GM18498 (cell line): ENCODE measurements at regions not wholly inside any gene's neighbourhood (a gene's known extent, or its start where the extent isn't known, plus 50 kb on each side); places are given as distances from the start of the nearest gene placed in this dataset.

Experiments
- ATAC-seq: cut with Tn5 transposase; IDR thresholded peaks from one replicate; pipeline ENCODE4 v1.9.1; 2021; ENCODE audit warnings: mild to moderate bottlenecking, moderate library complexity; ENCODE audit not compliant: unreplicated experiment

DNA sequence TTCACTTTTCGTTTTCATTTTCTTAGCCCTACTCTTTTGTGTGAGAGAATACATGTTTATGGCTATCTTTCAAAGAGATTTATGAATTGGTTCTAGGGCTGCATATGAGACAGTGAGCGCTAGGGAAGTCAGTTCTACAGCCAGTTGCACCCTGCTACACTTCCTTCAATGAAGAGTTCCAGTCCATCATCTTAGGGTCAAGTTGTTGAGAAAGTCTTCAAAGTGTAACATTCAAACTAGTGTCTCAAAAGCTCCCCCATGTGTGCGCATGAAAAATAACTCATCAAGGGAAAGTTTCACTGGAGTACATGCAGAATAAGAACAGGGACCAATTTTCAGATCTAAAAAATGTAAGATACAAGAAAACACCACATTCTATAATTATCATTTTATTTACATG, 317.2 kb downstream of the DEPDC1B start:
- no peak for ATAC-seq

DNA sequence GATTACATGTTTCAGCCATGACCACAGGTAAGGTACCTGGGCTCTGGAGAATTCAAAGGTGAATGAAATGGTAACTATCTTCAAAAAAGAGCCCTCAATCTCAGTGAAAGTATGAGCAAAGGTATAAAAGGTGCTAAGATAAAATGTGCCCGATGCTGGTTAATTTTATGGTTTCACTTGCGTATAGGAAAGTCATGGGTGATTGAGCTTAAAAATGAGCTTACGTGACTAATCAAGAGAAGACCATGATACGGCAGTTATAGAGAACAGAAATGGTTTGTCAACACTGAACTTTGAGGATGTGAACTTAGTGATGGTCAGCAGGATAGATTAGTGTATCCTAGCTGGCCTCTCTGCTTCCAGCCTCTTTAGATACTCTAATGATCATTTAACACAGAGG, 320.1 kb downstream of the DEPDC1B start:
- peak; percentile 71 for ATAC-seq

DNA sequence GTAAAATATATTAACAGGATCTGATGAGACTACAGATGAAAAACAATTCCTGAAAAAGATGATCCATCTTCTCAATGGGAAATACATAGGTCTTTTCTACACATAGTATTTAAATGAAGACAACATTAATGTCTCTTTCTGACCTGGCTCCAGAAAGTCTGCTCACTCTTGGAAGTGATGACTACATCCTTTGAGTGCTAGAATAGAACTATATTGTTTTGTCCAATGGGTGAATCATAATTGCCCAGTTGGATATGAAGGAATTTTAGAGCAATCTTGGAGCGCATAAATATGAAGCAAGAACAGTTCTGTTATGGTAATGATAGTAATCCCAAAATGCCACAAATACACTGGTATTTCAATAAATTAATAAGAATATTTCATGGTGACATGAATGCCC, 322.1 kb downstream of the DEPDC1B start:
- no peak for ATAC-seq

DNA sequence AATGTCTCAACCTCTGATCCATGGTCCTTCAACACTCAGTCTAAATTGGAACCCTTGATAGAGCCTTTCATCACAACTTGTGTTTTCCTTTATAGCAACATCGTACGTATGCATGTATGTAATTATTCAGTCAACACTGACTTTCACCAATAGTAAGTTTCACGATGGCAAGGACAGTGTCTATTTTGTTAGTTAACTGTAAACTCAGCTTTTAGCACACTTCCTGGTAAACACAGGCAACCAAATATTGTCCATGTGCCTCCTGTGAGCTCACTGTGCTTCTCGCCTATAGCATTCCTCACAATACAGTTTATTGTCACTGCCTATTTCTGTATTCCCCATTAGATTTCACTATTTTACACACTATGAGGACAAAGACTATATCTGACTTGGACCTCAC, 323.1 kb downstream of the DEPDC1B start:
- no peak for ATAC-seq

DNA sequence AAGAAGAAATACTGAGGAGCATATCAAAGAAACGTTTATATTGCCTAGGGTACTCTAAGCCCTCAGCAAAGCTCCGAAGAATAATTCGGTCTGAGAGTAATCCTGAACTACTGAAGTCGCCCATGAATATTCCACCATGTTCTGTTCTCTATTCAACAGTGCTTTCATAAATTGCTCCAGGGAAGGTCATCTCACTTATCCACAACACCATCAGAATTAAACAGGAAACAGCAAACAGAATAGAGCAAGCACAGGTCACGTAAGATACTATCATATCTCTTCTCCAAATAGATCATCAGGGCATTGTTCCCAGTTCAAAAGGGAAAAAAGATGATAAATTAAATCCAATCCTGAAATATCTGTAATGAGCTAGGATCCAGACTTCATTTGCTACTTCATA, 325.6 kb downstream of the DEPDC1B start:
- no peak for ATAC-seq

DNA sequence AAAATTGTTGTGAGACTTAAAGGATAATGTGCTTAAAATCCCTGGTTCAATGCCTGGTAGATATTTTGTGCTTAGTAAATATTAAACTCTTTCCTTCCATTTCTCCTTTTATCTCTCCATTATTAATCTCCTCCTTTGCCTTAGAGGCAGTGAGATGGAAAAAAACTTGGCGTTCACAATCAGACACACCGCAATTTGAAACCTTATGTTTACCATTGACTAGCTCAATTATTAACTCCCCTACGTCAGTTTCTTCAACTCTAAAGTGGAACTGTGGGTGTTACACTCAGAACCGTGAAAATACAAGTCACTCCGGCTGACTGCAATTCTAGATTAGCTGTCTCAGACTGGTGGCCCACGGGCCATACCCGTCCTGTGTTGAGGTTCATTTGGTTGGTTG, 327.2 kb downstream of the DEPDC1B start:
- no peak for ATAC-seq

DNA sequence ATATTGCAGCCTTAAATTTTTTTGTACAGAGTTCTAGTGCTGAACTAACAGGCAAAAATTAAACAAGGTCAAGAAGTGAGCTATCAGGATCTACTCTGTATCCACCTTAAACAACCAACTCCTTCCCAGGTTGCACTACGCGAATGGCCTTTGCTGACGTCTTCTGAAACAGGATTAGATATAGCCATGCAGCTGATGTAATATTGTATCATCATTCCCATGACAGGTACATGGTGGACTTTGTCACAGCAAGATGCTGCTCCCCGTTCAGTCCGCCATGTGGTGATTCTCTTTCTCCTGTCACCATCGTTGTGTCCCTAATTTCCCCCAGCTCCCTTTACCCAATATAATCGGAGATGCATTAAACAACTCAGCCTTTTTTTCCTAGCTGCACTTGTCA, 328.9 kb downstream of the DEPDC1B start:
- ATAC-seq = no peak

DNA sequence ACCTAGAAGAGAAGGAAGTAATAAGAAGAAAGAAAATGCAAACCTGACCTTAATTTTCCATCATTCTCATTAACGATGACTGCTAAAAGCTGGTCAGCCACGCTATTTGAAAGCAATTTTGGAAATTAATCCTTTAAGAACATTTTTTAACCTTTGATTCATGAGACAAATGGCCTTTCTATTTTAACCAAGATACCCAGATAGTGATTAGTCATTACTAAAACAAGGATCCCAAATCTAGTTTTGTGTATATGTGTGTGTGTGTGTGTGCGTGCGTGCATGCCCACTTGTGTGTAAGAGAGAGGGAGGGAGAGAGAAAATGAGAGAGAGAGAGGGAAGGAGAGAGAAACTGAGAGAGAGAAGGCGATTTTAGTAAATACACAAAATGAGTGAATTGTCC, 329.5 kb downstream of the DEPDC1B start:
- ATAC-seq = no peak

DNA sequence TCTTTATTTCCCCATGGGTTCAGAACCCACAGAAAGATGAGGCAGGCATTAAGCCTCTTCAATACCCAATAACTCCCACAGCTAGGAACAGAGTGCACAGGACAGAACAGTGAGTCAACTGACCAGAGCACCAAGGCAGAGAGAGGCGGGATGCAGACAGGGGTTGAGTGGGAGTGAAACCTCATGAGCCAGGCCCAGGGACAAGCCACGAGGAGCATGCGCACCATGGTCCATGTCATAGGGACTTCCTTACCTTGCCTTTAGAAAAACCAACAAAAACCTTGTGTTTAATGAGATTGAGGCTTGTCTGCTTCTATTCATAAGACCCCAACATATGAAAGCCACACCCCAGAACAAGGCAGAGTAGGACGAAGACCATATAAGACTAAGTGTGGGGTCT, 330.6 kb downstream of the DEPDC1B start:
- no peak for ATAC-seq

DNA sequence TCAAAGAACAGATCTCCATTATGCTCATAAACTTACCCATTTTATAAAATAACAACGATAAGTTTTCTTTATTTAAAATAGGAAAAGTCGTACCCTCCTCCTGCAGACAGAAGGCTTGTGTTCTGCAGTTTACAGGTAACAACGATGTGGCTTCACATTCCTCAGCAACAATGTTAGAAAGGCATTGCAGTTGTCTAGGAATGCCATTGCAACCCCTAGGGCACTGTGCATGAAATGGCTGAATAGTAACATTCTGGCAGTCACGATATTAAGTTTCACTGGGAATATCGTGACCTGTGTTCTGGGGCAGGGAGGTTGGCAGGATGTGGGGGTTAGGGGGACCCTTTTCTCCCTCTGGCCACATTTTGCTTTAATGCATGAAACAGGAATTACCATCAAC, 331.9 kb downstream of the DEPDC1B start:
- no peak for ATAC-seq

DNA sequence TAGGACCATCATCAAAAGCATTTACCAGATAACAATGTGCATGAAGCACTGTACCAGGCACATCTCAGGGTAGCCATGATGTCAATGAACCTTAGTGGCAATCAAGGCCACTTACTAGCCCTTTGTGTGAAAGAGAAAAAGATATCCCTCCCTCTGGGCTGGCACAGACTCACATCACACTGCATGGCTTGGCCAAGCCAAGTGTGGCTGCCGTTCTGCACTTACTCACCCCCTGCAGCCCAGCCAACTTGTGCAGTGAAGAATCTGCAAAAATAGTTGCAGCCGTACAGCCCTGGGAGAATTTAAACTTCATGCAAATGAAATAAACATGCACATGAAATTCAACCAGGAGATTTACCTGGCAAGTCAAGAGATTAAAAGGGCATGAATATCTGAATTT, 333.5 kb downstream of the DEPDC1B start:
- no peak for ATAC-seq

DNA sequence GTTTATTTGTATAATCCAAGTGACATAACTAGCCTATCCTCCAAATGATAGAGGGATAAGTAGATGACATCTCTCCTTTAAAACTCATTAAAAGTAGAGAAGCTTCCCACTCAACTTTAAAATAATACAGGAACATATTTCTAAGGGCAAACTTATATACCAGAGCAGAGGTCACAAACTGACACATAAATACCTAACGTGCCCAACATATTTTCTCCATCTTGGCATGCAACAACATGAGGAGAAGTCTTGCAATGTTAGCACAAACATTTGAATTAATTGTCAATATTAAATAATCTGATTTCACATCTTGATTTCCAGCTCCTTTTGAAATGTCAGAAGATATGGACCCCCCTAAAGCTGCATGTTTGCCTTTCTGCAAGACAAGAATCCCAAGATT, 335.0 kb downstream of the DEPDC1B start:
- ATAC-seq = no peak

DNA sequence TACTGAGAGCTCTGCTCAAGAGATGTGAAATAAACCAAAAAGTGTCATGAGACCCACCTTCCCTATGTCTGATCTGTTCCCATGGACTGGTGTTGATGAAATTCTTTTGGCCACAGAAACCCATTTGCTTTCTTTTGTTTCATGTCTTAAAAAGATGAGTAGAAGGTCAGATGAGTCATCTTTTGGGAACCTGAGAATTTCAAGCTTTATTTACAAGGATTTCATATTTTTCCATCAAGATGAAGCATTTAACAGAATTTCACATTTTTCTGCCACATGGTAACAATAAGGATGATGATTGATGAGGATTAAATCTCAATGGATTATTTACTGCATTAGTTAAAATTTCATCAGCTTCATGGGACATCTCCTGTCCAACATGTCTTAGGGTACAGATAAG, 337.8 kb downstream of the DEPDC1B start:
- ATAC-seq = no peak

DNA sequence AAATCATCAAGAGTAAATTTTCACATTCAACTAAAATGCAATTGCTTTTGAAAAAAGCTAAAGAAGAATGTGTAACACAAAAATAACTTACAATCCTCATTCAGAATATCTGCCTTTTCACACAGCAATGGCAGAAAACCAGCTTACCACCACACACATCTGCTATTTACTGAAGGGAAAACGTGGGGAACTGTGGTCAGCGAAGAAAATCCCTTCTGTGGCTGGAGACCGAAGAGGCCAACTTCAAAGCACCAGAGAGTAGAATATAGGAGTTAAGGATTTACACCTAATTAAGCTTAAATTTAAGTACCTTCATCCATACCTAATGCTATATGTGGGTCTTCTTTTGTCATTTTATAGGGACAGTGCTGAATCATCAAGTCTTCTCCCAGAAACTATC, 339.6 kb downstream of the DEPDC1B start:
- ATAC-seq = no peak

DNA sequence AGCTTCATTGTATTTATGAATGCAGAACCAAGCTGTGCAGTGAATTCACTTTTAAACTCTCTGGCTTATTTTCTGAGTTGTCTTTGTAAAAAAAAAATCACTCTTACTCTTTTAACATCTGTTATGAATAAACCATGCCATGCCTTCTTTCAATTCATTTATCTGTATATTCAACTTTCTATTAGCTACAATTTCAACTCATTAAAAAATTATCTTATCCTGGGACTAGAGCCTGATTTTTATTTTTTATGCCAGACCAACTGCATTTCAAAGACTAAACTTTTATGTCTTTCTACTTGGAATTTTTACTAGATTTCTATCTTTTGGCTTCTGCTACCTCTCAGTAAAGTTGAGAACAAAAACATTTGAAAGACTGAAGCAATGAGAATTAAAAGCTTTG, 342.7 kb downstream of the DEPDC1B start:
- no peak for ATAC-seq

DNA sequence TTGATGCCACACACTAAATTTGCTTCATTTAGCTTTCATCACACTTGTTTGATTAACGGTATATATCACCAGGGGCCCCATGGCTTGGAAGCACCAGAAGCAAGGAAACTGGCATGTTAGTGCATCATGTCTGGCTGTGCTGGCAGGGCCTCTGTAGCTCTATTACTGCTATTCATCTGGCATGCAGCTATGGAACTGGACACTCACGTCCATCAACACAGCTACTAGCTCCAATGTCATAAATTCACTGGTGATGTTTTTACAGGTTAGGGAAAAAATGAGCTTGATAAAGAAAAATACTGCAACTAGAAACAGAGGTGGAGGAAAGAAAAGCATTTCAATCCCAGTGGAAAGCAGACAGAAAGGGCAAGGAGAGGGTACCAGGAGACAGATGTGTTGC, 343.2 kb downstream of the DEPDC1B start:
- no peak for ATAC-seq

DNA sequence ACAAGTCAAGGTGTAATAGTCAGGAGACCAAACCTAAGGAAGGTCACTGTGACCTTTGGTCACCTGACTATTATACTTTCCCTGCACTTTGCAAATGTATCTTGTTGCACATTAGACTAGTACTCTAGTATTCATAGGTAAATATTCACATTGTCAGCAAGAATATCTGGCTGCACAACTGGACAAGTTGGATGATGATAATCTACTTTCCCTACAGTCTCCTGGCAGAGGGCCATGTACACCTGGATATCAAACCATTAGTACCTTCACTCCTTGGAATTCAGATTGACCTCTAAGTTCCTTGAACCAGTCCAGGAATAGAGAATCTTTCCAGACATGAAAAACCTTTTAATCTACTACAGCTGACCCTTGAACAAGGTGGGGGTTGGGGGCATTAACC, 344.8 kb downstream of the DEPDC1B start:
- ATAC-seq = no peak

DNA sequence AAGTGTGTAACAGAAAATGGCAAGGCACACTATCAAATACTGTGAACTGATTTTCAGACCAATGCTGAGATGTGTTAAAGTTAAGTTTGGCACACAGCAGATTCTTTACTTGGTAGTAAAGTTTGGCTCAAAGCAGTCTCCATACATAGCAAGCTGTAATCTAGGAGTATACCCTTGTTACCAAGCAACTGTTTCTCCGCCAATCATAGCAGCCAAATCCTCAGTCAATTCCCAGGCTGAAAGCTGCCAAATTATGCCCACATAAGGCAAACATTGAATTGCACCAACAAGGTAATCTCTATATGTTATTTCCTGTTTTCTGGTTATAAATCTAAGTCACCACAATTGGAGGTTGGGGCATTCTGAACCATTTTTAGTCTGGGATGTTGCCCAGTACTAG, 345.7 kb downstream of the DEPDC1B start:
- no peak for ATAC-seq

DNA sequence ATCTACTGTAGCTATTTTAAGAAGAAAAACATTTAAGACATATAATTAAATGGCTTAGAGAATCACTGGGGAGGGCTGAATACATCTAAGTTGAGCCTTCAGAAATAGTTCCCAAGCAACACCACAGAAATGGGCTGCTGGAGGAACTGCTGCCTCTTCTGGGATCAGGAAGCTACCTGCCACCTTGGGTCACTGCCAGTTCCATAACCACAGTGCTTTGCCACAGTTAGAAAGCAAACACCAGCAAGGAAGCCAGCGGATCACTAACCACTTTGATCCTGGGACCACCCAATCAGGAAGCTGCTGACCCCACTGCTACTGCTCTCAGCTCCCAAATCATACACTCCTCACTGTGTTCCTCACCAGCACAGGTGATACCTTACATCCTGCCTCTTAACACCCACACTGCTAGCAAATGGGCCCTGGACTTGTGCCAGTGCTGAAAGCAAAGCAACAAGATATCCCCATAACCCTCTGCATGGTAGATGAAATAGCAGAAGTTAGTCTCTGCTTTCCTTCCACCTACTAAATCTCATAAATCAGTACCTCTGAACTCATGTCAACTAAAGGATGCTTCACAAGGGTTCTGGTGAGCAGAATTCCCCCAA, 346.9 kb downstream of the DEPDC1B start:
- no peak for ATAC-seq

DNA sequence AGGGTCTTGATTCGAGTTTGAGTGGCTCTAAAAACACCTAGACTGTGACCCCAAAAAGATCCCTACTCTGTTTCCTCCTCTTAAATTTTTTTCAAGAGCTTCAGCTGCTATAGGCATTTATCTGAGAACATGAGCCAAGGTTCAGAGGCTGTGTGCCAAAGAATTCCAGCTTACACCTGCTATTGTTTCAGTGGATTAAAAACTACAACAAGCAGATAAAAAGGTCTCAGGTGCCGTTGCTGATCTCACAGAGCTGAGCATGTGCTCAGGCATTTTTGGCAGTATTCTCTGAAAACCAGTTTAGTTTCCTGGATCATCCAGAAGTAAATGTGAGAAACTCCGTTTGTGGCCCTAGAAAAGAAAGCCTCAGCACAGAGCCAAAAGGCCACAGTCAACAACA, 349.2 kb downstream of the DEPDC1B start:
- no peak for ATAC-seq

DNA sequence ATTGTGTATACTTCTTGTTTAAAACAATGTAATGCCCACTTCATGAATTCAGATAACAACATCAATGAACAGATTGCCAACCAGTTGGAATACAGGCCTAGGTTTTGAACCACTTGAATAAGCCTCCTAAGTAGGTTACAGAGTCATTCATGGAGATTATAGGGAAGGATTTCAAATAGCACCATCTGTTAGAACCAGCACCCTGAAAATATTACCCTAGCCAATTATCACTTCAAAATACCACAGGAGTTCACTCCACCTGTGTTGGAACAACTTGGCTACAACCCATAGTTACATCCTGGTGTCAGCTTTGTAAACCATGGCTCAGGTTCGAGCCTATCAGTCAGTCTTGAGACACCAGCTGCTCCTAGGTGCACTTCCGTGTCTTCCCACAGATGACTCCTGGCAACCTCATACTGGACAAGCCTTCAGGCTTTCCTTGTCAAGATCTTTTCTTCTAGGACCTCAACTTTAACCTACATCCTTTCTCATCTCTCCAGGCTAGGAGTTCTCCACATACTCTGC, 350.0 kb downstream of the DEPDC1B start:
- no peak for ATAC-seq

DNA sequence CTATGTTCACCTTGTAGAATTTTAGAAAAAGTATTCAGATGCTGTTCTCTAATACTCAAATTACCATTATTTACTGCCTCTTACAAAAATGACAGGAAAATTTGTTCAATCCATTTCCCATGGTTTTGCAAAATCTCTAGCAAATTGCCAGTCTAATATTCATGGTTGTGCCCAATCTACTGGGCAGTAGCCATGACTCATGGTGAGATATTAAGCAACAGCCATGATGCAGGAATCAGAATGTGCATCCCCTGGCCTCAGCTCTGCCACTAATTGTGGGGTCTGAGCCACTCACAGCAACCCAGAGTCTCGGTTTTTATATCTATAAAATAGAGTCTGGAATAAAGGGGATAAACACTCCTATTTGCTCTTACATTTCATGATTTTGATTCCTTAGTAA, 353.6 kb downstream of the DEPDC1B start:
- ATAC-seq = no peak

DNA sequence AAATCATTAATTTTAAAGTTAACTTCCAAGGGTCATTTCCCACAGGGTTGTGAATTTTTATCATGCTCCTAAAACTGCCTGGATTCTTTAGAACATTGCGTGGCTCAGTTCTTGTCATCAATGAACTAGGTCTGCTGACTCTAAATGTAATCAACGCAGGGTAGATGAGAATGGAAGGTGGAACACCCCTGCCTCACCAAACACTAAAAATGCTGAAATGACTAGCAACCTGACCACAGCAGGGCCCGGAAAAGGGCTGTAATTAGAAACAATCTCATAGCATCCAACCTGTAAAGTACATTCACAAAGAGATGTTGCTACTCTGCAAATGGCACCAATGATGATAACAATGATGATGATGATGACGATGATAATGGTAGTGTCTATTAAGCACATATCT, 356.9 kb downstream of the DEPDC1B start:
- no peak for ATAC-seq
